Stimulated activated CD8-positive, alpha-beta memory T cell treated with anti-CD3 and anti-CD28 coated beads, Interleukin-15, amount 100 ng/mL, for 48 hours (primary cell): ENCODE measurements at regions not wholly inside any gene's neighbourhood (a gene's known extent, or its start where the extent isn't known, plus 50 kb on each side); places are given as distances from the start of the nearest gene placed in this dataset.

Experiments
- DNase-seq, 2 donors: peaks; one replicate each; pipeline ENCODE4 v3.0.0-alpha.2; 2020; ENCODE audit warnings: low read depth in 2 of 2

- no peak for DNase-seq
Observed at GRCh38 chr4:138925495-138925894, 90.1 kb upstream of the NOCT start.

- no peak for DNase-seq
Observed at GRCh38 chr4:138919094-138919936, 96.3 kb upstream of the NOCT start.

- no peak for DNase-seq
Observed at GRCh38 chr4:138918169-138918869, 97.3 kb upstream of the NOCT start.

- no peak for DNase-seq
Observed at GRCh38 chr4:138916763-138917162, 98.8 kb upstream of the NOCT start.

- no peak for DNase-seq
Observed at GRCh38 chr4:138915756-138916155, 99.8 kb upstream of the NOCT start.

GRCh38 chr4:138912704-138913340 is 102.8 kb upstream of the NOCT start:
- DNase-seq, result no peak

GRCh38 chr4:138911909-138912703 is 103.5 kb upstream of the NOCT start:
- DNase-seq, result no peak

- DNase-seq, result no peak
Observed at GRCh38 chr4:138910914-138911336, 104.7 kb upstream of the NOCT start.

GRCh38 chr4:138910195-138910913 is 105.2 kb upstream of the NOCT start:
- DNase-seq, result no peak

GRCh38 chr4:138909587-138909986 is 106.0 kb upstream of the NOCT start:
- DNase-seq, result no peak

GRCh38 chr4:138908134-138908533 is 107.4 kb upstream of the NOCT start:
- no peak for DNase-seq

- no peak for DNase-seq
Observed at GRCh38 chr4:138907174-138907573, 108.4 kb upstream of the NOCT start.

- DNase-seq, result no peak
Observed at GRCh38 chr4:138904793-138905192, 110.8 kb upstream of the NOCT start.

GRCh38 chr4:138903185-138903584 is 112.4 kb upstream of the NOCT start:
- DNase-seq, result no peak

- no peak for DNase-seq
Observed at GRCh38 chr4:138902705-138903104, 112.9 kb upstream of the NOCT start.

- no peak for DNase-seq
Observed at GRCh38 chr4:138901177-138901576, 114.4 kb upstream of the NOCT start.

- no peak for DNase-seq
Observed at GRCh38 chr4:138899999-138900398, 115.6 kb upstream of the NOCT start.

- no peak for DNase-seq
Observed at GRCh38 chr4:138898282-138898681, 117.3 kb upstream of the NOCT start.

- no peak for DNase-seq
Observed at GRCh38 chr4:138897811-138898226, 117.8 kb upstream of the NOCT start.

- DNase-seq, result no peak
Observed at GRCh38 chr4:138894709-138895108, 120.9 kb upstream of the NOCT start.

- DNase-seq, result no peak
Observed at GRCh38 chr4:138894011-138894410, 121.6 kb upstream of the NOCT start.
